GM18520 (cell line): ENCODE measurements at regions not wholly inside any gene's neighbourhood (a gene's known extent, or its start where the extent isn't known, plus 50 kb on each side); places are given as distances from the start of the nearest gene placed in this dataset.
"Not testable (repeated sequence)": the region's sequence is repeated elsewhere in the genome, so short reads cannot be mapped to it uniquely, and the experiment has no call there.

Experiments used
- ATAC-seq: cut with Tn5 transposase; IDR thresholded peaks from one replicate; pipeline ENCODE4 v1.9.1; 2021; ENCODE audit not compliant: unreplicated experiment

DNA sequence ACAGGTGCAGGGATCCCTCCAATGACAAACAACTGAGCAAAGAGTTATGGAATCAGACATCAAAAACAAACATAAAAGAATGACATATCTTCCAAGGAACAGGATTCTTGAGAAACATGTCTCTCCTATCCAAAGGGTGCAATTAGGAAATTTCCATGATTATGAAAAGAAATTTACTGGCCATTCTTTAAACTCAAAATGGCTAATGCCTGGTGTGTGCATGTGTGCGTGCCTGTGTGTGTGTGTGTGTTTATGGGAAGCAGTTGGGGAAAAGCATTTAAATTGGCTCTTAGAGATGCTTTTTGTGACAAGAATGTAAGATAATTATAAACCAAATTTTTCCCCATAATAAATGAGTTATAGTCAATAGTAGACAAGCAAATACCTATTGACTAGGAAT, 320.5 kb upstream of the THBS1 start:
- ATAC-seq: no peak

DNA sequence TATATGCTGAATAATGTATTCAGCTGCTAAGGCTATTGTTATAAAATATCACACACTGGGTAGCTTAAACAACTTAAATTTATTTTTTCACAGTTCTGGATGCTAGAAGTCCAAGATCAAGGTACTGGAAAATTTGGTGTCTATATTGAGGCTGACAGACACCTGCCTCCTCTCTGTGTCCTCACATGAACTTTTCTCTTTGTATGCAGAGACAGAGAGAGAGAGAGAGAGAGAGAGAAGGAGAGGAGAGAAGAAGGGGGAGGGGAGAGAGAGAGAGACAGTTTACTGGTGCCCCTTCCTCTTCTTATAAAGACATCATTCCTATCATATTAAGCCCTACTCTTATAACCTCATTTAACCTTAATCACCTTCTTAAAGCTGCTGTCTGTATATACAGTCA, 320.1 kb upstream of the THBS1 start:
- no peak for ATAC-seq

DNA sequence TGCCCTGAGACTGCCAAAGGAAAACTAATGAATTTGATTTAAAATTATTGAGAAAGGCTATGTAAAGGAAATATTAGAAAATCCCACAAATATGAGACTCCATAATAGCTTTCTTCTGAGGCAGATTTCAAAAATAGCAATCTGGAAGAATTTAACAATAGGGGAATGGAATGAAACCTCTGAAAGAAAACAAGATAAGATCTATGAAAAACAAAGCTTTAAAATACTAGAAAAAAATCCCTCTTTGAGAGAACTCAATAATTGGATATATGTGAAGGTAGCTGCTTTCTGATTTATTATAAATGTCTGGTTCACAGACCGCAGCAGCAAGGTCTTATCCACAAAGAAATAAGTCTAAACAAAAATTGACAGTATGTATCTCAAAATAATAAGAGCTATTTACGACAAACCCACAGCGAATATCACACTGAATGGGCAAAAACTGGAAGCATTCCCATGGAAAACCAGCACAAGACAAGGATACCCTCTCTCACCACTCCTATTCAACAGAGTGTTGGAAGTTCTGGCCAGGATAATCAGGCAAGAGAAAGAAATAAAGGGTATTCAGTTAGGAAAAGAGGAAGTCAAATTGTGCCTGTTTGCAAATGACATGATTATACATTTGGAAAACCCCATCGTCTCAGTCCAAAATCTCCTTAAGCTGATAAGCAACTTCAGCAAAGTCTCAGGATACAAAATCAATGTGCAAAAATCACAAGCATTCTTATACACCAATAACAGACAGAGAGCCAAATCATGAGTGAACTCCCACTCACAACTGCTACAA, 319.3 kb upstream of the THBS1 start:
- ATAC-seq: not testable (repeated sequence)

DNA sequence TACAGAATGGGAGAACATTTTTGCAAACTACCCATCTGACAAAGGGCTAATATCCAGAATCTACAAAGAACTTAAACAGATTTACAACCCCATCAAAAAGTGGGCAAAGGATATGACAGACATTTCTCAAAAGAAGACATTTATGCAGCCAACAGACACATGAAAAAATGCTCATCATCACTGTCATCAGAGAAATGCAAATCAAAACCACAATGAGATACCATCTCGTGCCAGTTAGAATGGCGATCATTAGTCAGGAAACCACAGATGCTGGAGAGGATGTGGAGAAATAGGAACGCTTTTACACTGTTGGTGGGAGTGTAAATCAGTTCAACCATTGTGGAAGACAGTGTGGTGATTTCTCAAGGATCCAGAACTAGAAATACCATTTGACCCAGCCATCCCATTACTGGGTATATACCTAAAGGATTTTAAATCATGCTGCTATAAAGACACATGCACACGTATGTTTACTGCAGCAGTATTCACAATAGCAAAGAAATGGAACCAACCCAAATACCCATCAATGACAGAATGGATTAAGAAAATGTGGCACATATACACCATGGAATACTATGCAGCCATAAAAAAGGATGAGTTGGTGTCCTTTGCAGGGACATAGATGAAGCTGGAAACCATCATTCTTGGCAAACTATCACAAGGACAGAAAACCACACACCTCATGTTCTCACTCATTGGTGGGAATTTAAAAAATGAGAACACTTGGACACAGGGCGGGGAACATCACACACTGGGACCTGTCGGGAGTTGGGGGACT, 317.7 kb upstream of the THBS1 start:
- ATAC-seq: not testable (repeated sequence)

DNA sequence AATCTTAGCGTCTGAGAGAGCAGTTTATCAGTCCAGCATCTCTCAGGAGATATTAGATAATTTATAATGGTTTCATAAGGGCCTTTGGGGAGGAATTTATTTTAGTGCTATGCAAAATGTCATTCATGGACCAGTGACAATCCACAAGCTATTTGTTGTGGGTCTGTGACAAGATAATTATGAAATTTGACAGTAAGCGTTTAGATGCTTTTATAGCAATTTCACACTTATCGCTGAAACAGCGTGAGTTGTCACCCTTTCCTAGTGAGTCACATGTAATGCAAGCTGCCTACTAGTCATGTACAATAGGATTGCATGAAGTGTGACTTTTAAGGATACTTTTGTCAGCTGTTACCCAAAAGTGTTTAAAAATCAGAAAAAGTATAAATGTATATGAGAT, 315.6 kb upstream of the THBS1 start:
- ATAC-seq: no peak

DNA sequence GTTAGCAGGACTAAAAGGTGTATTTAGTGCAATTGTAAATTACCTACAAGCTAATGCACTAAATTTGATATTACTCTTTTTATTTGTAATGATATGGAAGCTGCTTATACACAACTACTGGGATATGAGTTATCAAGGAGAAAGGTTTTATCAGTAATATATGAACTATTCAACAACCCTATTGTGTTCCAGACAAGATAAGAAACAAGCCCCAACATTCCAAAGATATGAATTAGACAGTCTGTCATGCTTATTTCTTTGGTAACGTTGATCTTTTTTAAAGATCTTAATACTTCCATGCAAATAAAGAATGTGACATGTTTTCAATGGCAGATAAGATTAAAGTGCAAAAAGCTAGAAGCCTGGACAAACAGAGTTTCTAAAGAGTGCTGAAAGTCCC, 314.0 kb upstream of the THBS1 start:
- ATAC-seq: no peak

DNA sequence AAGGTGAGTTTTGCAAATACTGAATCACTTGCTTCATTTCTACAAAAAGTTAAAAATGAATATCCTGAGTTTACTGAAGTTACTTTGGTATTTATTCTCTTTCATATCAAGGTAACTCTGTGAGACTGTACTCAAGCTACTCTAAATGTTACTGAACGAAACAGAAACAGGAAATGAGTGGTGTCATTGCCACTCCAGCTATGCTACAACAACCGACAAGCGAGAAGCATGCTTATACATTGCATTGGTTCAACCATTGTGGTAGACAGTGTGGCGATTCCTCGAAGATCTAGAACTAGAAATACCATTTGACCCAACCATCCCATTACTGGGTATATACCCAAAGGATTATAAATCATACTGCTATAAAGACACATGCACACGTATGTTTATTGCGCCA, 313.2 kb upstream of the THBS1 start:
- ATAC-seq: no peak

DNA sequence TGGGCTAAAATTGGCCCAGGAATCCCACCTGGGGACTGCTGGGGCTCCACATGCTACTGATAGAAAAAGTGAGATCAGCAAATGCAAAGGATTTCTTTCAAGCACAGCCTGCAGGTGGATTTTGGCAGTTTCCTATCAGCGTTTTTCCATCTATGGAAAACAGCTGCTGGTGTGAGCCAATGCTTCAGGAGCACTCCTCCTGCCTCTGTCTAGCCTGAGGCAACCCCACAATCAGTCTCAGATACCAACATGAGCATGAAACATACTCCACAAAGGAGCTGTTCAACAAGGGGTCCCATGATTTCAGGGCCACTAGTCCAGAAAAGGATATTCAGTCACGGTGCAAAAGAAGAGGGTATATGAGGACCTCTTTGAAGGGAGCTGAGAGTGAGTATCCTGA, 311.5 kb upstream of the THBS1 start:
- no peak for ATAC-seq

DNA sequence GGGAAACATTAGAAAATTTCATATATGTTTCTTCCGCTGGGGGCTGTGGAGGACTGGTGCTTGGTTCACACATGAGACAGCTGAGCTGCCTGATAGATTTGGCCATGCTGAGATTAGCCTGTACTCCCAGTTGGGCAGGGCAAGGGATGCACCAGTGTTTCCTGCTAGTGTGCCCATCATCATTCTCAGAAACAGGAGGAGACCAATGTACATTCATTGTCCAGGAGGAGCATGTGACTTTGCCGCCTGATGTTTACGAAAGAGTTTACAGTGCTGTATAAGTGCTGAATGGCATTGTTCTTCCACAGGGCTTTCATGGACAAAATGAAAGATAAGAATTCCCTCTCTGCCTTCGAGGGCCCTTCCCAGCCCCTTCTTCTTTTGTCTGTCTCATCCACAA, 311.1 kb upstream of the THBS1 start:
- ATAC-seq: no peak

DNA sequence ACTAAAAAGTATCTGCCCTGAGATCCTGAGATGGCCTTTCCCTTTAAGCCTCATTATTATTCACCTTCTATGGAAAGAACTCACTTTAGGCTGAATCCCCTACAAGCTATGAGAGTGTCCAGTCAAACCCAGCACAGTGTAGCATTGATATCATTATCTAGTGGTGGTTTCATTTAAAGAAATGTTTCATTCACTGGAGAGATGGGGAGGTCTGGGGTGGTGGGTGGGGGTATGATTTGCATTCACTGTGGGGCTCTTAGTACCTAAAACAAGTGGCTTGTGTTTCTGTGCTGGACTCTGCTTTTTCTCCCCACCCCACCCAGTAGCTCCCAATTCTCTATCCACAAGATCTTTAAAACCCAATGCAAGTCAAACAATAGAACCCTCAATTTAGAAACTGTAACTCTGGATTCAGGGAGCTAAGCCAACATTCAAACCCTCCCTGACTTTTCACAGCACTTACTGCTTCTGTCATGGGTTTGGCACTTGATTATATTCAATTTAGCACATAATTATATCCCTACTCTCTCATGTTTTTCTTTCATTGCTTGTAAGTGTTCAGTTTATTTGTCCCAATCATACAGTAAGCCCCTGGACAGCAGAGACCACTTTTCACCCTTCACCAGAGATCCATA, 310.5 kb upstream of the THBS1 start:
- ATAC-seq: no peak

DNA sequence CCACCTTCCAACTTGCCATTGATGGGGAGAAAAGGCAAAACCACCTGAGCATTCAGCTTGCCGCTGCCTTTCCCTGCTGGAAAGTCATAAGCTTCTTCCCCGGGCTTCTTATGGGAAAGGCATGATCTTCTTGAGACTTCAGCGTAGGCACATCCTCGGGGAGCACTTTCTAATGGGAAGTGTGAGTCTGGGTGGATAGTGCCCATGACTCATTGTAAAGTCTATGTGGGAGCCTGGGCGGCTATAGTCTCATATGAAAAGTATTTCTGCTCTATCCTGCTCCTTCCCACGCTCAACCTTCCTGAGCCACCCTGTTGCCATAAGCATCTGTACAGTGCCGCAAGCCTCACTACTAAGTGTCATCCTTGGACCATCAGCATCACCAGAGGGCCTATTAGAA, 309.9 kb upstream of the THBS1 start:
- no peak for ATAC-seq

DNA sequence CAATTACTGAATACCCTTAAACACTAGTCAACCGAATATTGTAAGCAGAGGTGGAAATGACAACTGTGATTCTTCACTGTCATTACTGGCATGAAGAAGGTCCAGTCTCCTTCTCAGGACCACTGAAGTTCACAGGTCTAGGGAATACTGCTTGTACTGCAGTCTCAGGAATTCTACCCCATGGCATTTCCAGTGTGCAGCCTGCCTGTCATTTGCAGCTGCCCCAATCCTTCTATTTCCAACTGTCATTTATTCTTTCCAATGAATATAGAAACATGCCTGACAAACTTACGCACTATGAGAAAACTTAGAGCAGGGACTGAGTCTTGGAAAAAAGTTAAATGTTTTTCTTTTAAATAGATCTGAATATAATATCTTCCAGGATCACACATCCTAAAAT, 308.0 kb upstream of the THBS1 start:
- ATAC-seq: no peak

DNA sequence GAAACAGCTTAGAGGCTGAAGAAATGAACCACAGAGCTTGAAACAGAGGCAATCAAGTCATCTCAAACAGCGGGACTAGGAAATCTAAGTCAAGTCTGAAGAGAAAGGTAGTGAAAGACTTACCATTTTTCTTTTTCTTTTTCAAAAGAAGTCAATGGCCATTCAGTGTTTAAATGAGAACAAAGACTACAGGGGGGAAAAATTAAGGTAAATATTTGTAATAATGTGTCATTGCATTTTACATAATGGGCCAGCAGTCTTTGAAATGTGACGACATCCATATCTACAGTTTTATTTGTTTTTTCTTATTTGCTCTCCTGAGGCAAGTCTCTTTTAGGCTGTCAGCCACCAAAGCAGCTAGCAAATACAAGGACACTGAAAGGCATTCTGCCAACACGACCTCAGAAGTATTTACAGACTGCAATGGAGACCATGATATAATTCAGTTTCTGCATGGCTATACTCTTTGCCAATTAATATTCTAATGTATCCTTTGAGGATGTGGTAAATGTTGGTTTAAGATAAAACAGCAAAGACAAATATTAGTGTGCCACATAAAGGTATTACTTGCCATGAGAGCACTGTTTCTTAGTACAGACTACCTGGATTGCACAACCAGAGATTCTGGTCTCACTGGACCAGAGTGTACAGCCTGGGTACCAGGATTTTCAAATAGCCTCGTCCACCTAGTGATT, 307.0 kb upstream of the THBS1 start:
- ATAC-seq: no peak

DNA sequence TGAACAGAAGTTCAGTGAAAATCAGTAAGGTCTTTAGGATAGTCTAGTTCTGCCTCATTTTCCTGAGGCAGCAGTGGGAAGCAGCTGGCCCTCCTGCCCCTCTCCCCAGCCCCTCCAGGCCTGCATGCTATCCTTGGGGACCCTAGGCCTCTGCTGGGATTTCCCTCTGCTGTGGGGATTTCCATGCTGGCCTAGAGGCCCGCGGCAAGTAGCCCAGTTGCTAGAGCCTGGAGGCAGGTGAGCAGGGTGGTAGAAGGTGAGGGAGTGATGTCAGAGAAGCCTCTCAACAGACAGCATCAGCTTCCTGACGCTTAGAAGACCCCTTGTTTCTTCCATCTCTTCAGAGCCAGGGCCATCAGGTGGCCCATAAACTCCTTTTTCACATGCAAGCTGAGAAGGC, 305.8 kb upstream of the THBS1 start:
- ATAC-seq: no peak

DNA sequence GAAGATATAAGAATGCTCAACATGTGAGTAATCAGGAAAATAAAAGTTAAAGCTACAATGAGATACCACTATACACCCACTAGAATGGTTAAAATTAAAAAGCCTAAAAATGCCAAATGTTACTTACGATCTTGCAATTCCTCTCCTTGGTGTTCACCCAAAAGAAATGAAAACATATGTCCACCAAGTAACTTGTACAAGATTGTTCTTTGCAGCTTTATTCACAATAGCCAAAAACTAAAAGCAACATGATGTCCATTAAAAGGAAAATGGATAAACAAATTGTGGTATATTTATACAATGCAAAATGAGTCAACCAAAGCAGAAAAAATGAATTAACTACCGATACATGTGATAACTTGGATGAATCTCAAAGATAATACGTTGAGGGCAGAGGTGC, 301.6 kb upstream of the THBS1 start:
- ATAC-seq: no peak

DNA sequence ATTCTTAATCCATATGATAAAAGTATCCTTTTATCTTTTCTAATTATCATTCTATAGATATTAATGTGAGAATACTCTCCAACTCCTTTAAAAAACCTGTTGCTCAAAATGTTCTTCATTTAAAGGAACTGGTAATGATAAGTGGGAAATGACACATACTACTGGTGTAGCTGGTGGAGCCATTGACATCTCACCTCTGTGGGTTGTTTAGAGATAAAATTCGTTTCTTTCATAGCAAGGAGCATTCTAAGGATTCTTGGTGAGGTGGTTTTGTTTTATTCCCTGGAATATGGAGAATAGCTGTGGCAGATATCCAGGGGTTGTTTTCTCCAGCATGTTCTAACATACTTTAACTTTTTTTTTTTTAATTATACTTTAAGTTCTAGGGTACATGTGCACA, 299.8 kb upstream of the THBS1 start:
- ATAC-seq: no peak

DNA sequence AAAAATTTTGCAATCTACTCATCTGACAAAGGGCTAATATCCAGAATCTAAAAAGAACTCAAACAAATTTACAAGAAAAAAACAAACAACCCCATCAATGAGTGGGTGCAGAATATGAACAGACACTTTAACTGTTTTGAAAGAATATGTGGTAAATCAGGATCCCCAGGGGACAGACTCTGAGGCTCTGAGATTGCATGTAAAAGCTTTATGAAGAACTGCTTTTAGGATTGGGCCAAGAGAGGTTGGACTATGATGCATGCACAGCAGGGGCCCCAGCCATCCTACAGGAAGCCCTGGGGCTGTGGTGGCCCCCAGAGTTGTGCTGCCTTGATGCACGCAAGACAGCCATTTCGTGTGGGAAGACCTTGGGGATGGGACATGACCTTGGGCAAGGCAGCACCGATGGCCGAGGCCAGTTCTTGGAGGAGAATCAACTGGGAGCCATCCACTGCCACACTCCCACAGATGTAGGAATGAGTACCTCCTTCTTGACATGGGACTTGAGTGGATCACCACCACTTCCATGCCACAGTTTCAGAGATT, 298.1 kb upstream of the THBS1 start:
- ATAC-seq: no peak

DNA sequence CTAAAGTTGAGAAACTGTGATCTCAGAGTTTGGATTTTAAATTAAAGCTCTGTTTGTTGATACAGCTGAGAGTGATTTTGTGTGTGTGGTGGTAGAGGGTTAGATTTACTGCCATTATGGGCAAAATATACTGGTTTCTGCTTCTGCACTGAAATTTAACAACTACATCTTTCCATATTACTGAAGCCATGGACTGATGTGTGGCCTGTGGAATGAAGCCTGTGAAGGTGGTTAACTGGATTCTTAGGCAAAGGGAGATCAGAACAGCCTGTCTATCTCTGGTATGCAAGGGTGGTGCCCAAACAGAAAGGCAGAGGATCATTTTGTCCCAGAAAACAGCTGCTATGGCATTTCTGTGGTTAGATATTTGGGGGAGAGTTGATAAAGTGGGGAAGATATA, 297.3 kb upstream of the THBS1 start:
- ATAC-seq: no peak

DNA sequence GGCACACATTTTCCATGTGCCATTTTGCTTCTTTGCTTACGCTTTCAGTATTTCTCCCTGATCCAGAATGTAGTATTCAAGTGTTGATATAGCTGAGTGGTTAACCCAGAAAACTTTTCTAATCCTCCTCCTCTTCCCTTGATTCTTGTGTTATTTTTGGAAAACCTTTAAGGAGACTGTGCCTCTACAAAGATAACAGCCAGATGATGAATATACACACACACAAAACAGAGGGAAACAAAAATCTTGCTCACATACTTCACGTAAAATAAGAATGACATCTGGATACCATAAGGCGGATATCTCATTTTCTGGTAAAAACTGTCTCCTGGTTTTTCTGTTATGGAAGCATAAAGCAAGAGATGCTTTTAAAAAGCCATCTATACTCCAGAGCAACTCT, 295.8 kb upstream of the THBS1 start:
- ATAC-seq: no peak

DNA sequence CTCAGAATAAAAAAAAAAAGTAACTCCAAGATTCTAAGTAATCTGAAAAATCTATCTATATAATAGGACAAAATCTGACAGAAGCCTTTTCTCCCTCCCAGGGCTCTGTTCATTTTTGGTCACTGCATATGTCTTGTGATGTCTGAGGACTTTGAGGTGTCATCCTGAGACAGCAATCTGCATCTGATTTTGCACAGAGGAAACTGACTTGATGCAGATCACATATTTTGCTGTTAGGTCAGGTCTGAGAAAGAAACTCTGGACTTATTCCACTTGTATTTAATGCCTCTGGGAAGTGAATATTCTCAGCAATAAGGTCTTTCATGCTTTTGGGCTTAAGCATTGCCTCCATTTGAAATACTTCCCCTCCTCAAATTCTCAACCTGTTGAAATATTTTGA, 295.2 kb upstream of the THBS1 start:
- no peak for ATAC-seq

DNA sequence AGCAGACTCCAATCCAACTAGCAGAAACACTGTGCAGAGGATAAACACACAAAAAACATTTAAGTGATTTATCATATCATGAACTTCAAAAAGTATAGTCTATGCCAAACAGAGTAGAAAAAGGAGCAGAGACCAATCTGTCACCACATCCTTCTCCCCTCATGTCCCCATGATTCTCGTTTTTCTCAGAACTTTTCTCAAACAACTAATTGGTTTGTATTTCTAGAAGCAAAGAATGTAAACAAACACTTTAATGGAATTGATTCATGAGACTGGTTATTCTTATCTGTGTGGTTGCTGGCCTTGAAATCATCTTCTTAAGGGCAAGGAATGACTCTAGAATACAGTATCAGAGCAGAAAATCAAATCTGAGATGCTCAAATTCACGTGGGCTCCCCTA, 294.2 kb upstream of the THBS1 start:
- ATAC-seq: no peak
